AG10803 (cell line): ENCODE measurements at regions not wholly inside any gene's neighbourhood (a gene's known extent, or its start where the extent isn't known, plus 50 kb on each side); places are given as distances from the start of the nearest gene placed in this dataset.

Experiments
- DNase-seq: peaks from one replicate; pipeline ENCODE4 v3.0.0; 2010; ENCODE audit warnings: low read depth
- H3K4me3 ChIP-seq: 2 replicates; pipeline ENCODE4 v1.5.1; 2011; ENCODE audit warnings: mild to moderate bottlenecking, low read length, control low read depth
- CTCF ChIP-seq: conservative IDR thresholded peaks from 2 replicates; pipeline ENCODE4 v1.5.1; 2011; ENCODE audit warnings: mild to moderate bottlenecking, low read length, control low read depth, inconsistent platforms

- H3K4me3 ChIP-seq: no peak overlapping the region
- no peak for DNase-seq
- TF ChIP-seq CTCF: no peak
These were observed 95.5 kb upstream of the LRATD1 start for GRCh38 chr2:14536976-14537375.

- no peak for TF ChIP-seq CTCF
- no peak for DNase-seq
These were observed 92.5 kb upstream of the LRATD1 start for GRCh38 chr2:14540015-14540414.

GRCh38 chr2:14543284-14543683, 89.2 kb upstream of the LRATD1 start:
- no peak for DNase-seq
- H3K4me3 ChIP-seq: no peak overlapping the region
- no peak for TF ChIP-seq CTCF

More at GRCh38 chr2:14540015-14540414, 92.5 kb upstream of the LRATD1 start:
- H3K4me3 ChIP-seq: no peak overlapping the region

- DNase-seq: no peak
- H3K4me3 ChIP-seq: no peak overlapping the region
- TF ChIP-seq CTCF: no peak
These were observed 88.3 kb upstream of the LRATD1 start for GRCh38 chr2:14544247-14544646.

GRCh38 chr2:14547830-14548229, 84.7 kb upstream of the LRATD1 start:
- DNase-seq: no peak
- TF ChIP-seq CTCF: no peak
- H3K4me3 ChIP-seq: no peak overlapping the region

GRCh38 chr2:14550658-14551057, 81.9 kb upstream of the LRATD1 start:
- TF ChIP-seq CTCF: no peak
- no peak for DNase-seq

GRCh38 chr2:14551069-14551468, 81.4 kb upstream of the LRATD1 start:
- TF ChIP-seq CTCF: no peak
- DNase-seq: no peak
- H3K4me3 ChIP-seq: no peak overlapping the region

More at GRCh38 chr2:14550658-14551057, 81.9 kb upstream of the LRATD1 start:
- H3K4me3 ChIP-seq: no peak overlapping the region
